GM12878 (cell line): ENCODE measurements at regions not wholly inside any gene's neighbourhood (a gene's known extent, or its start where the extent isn't known, plus 50 kb on each side); places are given as distances from the start of the nearest gene placed in this dataset.

ENCODE experiments used
- ATAC-seq: fragments of 200-7000 bp; cut with Tn5 transposase; 3 replicates; pipeline ENCODE4 v1.9.1; 2020; ENCODE audit warnings: mild to moderate bottlenecking, moderate library complexity
- BruUV-seq: library from RNA; stranded (reverse); fragments of 400-500 nt; replicated peaks from 2 replicates; lab custom pipeline; 2021; lab: Mats Ljungman, UMichigan
- CTCF ChIA-PET: fragments of 300-600 bp; sonication (Branson Sonifier 250); formaldehyde crosslinking; extraction: SDS; loops from one replicate; lab custom pipeline; 2021; ENCODE audit warnings: inconsistent platforms; lab: Yijun Ruan, JAX
- POLR2A ChIA-PET: fragments of 350-600 bp; formaldehyde crosslinking; extraction: SDS; loops from one replicate; lab custom pipeline; 2021; ENCODE audit warnings: inconsistent platforms; lab: Charles Lee
- RAD21 ChIA-PET: fragments of 300-600 bp; sonication (Branson Sonifier 250); formaldehyde crosslinking; loops from one replicate; lab custom pipeline; 2023; ENCODE audit warnings: antibody characterized with exemption; ENCODE audit not compliant: unreplicated experiment; lab: Charles Lee
- SMC1A ChIA-PET: fragments of 300-600 bp; sonication (Branson Sonifier 250); formaldehyde crosslinking; loops from one replicate; lab custom pipeline; 2023; ENCODE audit not compliant: unreplicated experiment, uncharacterized antibody; lab: Charles Lee
- DNase-seq: peaks from one replicate; pipeline ENCODE4 v3.0.0-alpha.2; 2011; ENCODE audit warnings: low read depth, low spot score
- FAIRE-seq: peaks from 3 replicates; lab custom pipeline; 2011; peaks lifted over from hg19 to GRCh38; lab: Jason Lieb, UNC
- H2AFZ ChIP-seq: 2 replicates; pipeline ENCODE4 v1.6.0; 2011; ENCODE audit warnings: low read depth, low read length, control low read depth; ENCODE audit not compliant: control insufficient read depth
- H3K27ac ChIP-seq: 2 replicates; pipeline ENCODE4 v1.5.1; 2011; ENCODE audit warnings: control low read depth; ENCODE audit not compliant: control insufficient read depth, insufficient read depth
- H3K27me3 ChIP-seq, 2 experiments: replicated peaks in 1 of 2; 2 replicates each; pipeline versions ENCODE4 v1.6.0 to v1.6.1; 2011; ENCODE audit warnings: low read length in 1 of 2; ENCODE audit not compliant: control insufficient read depth in 2 of 2, insufficient read depth in 2 of 2
- H3K36me3 ChIP-seq, 2 experiments: 2 replicates each; pipeline ENCODE4 v1.5.1; 2011; ENCODE audit warnings: low read length in 1 of 2; ENCODE audit not compliant: control insufficient read depth in 2 of 2, insufficient read depth in 2 of 2
- H3K4me1 ChIP-seq: 2 replicates; pipeline ENCODE4 v1.6.1; 2011; ENCODE audit warnings: mild to moderate bottlenecking, low read length, moderate library complexity, mixed read lengths; ENCODE audit not compliant: control insufficient read depth, insufficient read depth
- H3K4me2 ChIP-seq: 2 replicates; pipeline ENCODE4 v1.6.0; 2011; ENCODE audit warnings: control low read depth; ENCODE audit not compliant: control insufficient read depth, insufficient read depth
- H3K4me3 ChIP-seq: fragments of 200-600 bp; sonication (generic); 2 replicates; pipeline ENCODE4 v1.5.1; 2016
- H3K79me2 ChIP-seq: 2 replicates; pipeline ENCODE4 v1.6.0; 2011; ENCODE audit warnings: low read length; ENCODE audit not compliant: control insufficient read depth, insufficient read depth
- H3K9ac ChIP-seq: 2 replicates; pipeline ENCODE4 v1.8.0; 2011; ENCODE audit warnings: low read length, control low read depth, mixed read lengths; ENCODE audit not compliant: control insufficient read depth, insufficient read depth
- H3K9me3 ChIP-seq: replicated peaks from 3 replicates; pipeline ENCODE4 v1.5.1; 2011; ENCODE audit warnings: mild to moderate bottlenecking, low read length; ENCODE audit not compliant: control insufficient read depth, insufficient read depth
- H4K20me1 ChIP-seq: 2 replicates; pipeline ENCODE4 v1.6.0; 2011; ENCODE audit not compliant: control insufficient read depth, insufficient read depth
- BHLHE40 ChIP-seq, 2 experiments: fragments of 450-650 bp in 1 of 2; IDR thresholded peaks; 2 replicates each; pipeline ENCODE4 v1.6.1; 2011 to 2017; ENCODE audit warnings: low read depth in 2 of 2, borderline replicate concordance in 1 of 2, improper control_type of control experiment in 1 of 2, low read length in 1 of 2, mild to moderate bottlenecking in 1 of 2
- GABPA ChIP-seq: IDR thresholded peaks from 2 replicates; pipeline ENCODE4 v1.6.1; 2014; ENCODE audit warnings: antibody characterized with exemption, low read depth, mild to moderate bottlenecking, inconsistent platforms
- NR2C1 ChIP-seq: fragments of 450-650 bp; IDR thresholded peaks from 2 replicates; pipeline ENCODE4 v1.6.1; 2017; ENCODE audit warnings: antibody characterized with exemption, mild to moderate bottlenecking, moderate library complexity
- SRF ChIP-seq, 2 experiments: IDR thresholded peaks; 2 replicates each; pipeline ENCODE4 v1.6.1; 2011; ENCODE audit warnings: low read depth in 2 of 2, low read length in 2 of 2, mild to moderate bottlenecking in 1 of 2, moderate library complexity in 1 of 2
- STAT1 ChIP-seq: fragments of 450-650 bp; conservative IDR thresholded peaks from 2 replicates; pipeline ENCODE4 v1.6.1; 2014; ENCODE audit warnings: antibody characterized with exemption, mild to moderate bottlenecking
- WGBS: methylation state at CpG from one replicate; pipeline ENCODE4 v1.1.6; 2016; ENCODE audit warnings: low lambda C conversion rate; ENCODE audit not compliant: insufficient replicate concordance, insufficient coverage; ENCODE audit errors: missing lambda C conversion rate; 5-methylcytosine and 5-hydroxymethylcytosine counted together
- in situ Hi-C: fragments of 300-500 bp; cut with MboI; formaldehyde crosslinking; loops from 9 replicates; pipeline ENCODE4 v1.14.3; 2018; ENCODE audit warnings: mixed read lengths
- intact Hi-C: fragments of 100-400 bp; cut with micrococcal nuclease; formaldehyde crosslinking; loops from one replicate; pipeline ENCODE4 v1.14.2; 2022; ENCODE audit not compliant: unreplicated experiment
- TF ChIP-seq, protein P1 (sequence below): fragments of 450-650 bp; formaldehyde crosslinking; IDR thresholded peaks from 2 replicates; pipeline ENCODE4 v1.5.0; 2022; ENCODE audit warnings: mild to moderate bottlenecking, missing genetic modification characterization
- TF ChIP-seq, protein P2 (sequence below): fragments of 450-650 bp; IDR thresholded peaks from 2 replicates; pipeline ENCODE4 v1.6.1; 2017; ENCODE audit warnings: mild to moderate bottlenecking, moderate library complexity
- TF ChIP-seq, protein P3 (sequence below): IDR thresholded peaks from 2 replicates; pipeline ENCODE4 v1.6.1; 2012; ENCODE audit warnings: improper control_type of control experiment, low read depth, low read length; ENCODE audit not compliant: insufficient replicate concordance
- TF ChIP-seq, protein P4 (sequence below): fragments of 450-650 bp; IDR thresholded peaks from 2 replicates; pipeline ENCODE4 v1.6.1; 2014; ENCODE audit warnings: mild to moderate bottlenecking

DNA sequence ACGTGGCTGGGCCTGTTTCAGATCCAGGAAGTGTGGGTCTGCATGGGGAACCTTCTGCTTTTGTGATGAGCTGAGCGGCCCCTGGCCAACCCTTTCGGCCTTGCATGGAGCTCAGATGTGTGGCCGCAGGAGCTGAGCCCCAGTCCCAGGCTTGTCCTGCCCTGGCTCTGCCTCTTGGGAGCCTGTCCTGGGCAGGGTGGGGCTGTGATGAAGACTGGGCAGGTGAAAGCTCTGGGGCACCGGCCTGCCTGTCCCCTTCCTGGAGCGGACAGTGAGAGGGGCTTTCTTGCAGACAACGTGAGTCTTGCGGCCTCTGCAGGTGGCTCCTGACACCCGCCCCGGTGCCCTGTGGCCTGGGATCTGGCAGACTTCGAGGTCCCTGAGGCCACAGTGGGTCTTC, 1296.6 kb downstream of the BRD1 start:
- H3K4me3 ChIP-seq = no peak overlapping the region
- no peak overlapping the region for H2AFZ ChIP-seq
- CTCF ChIA-PET = no interaction called here
- no peaks in the 10 kb centered on the region for H3K27me3 ChIP-seq
- intact Hi-C loops = no loop called here
- 45% methylated on average over 11 of the region's 11 CpGs for WGBS
- H3K9ac ChIP-seq = no peak overlapping the region
- no peaks in the 10 kb centered on the region for H3K4me1 ChIP-seq
- POLR2A ChIA-PET = no interaction called here
- no peak for ATAC-seq
- DNase-seq = no peak
- BruUV-seq = no TSS peak
- FAIRE-seq = no peak
- H3K79me2 ChIP-seq = no peaks in the 10 kb centered on the region
- no peak overlapping the region for H3K4me2 ChIP-seq
- in situ Hi-C loops = no loop called here
- no peak overlapping the region for H3K27ac ChIP-seq
- H3K9me3 ChIP-seq = no peaks in the 10 kb centered on the region; the same call in 2 of the 3 replicates
- H3K36me3 ChIP-seq = no peaks in the 10 kb centered on the region
- SMC1A ChIA-PET = no interaction called here
- RAD21 ChIA-PET = no interaction called here
- no peaks in the 10 kb centered on the region for H4K20me1 ChIP-seq
- TF ChIP-seq, protein P1, sequence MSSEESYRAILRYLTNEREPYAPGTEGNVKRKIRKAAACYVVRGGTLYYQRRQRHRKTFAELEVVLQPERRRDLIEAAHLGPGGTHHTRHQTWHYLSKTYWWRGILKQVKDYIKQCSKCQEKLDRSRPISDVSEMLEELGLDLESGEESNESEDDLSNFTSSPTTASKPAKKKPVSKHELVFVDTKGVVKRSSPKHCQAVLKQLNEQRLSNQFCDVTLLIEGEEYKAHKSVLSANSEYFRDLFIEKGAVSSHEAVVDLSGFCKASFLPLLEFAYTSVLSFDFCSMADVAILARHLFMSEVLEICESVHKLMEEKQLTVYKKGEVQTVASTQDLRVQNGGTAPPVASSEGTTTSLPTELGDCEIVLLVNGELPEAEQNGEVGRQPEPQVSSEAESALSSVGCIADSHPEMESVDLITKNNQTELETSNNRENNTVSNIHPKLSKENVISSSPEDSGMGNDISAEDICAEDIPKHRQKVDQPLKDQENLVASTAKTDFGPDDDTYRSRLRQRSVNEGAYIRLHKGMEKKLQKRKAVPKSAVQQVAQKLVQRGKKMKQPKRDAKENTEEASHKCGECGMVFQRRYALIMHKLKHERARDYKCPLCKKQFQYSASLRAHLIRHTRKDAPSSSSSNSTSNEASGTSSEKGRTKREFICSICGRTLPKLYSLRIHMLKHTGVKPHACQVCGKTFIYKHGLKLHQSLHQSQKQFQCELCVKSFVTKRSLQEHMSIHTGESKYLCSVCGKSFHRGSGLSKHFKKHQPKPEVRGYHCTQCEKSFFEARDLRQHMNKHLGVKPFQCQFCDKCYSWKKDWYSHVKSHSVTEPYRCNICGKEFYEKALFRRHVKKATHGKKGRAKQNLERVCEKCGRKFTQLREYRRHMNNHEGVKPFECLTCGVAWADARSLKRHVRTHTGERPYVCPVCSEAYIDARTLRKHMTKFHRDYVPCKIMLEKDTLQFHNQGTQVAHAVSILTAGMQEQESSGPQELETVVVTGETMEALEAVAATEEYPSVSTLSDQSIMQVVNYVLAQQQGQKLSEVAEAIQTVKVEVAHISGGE = no peak
- TF ChIP-seq GABPA = no peak
- TF ChIP-seq SRF (IDR thresholded peaks at IDR 0.05; ENCODE audit: low read depth in 2 of 2, low read length in 2 of 2) = no peak
- TF ChIP-seq, protein P2, sequence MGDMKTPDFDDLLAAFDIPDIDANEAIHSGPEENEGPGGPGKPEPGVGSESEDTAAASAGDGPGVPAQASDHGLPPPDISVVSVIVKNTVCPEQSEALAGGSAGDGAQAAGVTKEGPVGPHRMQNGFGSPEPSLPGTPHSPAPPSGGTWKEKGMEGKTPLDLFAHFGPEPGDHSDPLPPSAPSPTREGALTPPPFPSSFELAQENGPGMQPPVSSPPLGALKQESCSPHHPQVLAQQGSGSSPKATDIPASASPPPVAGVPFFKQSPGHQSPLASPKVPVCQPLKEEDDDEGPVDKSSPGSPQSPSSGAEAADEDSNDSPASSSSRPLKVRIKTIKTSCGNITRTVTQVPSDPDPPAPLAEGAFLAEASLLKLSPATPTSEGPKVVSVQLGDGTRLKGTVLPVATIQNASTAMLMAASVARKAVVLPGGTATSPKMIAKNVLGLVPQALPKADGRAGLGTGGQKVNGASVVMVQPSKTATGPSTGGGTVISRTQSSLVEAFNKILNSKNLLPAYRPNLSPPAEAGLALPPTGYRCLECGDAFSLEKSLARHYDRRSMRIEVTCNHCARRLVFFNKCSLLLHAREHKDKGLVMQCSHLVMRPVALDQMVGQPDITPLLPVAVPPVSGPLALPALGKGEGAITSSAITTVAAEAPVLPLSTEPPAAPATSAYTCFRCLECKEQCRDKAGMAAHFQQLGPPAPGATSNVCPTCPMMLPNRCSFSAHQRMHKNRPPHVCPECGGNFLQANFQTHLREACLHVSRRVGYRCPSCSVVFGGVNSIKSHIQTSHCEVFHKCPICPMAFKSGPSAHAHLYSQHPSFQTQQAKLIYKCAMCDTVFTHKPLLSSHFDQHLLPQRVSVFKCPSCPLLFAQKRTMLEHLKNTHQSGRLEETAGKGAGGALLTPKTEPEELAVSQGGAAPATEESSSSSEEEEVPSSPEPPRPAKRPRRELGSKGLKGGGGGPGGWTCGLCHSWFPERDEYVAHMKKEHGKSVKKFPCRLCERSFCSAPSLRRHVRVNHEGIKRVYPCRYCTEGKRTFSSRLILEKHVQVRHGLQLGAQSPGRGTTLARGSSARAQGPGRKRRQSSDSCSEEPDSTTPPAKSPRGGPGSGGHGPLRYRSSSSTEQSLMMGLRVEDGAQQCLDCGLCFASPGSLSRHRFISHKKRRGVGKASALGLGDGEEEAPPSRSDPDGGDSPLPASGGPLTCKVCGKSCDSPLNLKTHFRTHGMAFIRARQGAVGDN = no peak
- TF ChIP-seq, protein P3, sequence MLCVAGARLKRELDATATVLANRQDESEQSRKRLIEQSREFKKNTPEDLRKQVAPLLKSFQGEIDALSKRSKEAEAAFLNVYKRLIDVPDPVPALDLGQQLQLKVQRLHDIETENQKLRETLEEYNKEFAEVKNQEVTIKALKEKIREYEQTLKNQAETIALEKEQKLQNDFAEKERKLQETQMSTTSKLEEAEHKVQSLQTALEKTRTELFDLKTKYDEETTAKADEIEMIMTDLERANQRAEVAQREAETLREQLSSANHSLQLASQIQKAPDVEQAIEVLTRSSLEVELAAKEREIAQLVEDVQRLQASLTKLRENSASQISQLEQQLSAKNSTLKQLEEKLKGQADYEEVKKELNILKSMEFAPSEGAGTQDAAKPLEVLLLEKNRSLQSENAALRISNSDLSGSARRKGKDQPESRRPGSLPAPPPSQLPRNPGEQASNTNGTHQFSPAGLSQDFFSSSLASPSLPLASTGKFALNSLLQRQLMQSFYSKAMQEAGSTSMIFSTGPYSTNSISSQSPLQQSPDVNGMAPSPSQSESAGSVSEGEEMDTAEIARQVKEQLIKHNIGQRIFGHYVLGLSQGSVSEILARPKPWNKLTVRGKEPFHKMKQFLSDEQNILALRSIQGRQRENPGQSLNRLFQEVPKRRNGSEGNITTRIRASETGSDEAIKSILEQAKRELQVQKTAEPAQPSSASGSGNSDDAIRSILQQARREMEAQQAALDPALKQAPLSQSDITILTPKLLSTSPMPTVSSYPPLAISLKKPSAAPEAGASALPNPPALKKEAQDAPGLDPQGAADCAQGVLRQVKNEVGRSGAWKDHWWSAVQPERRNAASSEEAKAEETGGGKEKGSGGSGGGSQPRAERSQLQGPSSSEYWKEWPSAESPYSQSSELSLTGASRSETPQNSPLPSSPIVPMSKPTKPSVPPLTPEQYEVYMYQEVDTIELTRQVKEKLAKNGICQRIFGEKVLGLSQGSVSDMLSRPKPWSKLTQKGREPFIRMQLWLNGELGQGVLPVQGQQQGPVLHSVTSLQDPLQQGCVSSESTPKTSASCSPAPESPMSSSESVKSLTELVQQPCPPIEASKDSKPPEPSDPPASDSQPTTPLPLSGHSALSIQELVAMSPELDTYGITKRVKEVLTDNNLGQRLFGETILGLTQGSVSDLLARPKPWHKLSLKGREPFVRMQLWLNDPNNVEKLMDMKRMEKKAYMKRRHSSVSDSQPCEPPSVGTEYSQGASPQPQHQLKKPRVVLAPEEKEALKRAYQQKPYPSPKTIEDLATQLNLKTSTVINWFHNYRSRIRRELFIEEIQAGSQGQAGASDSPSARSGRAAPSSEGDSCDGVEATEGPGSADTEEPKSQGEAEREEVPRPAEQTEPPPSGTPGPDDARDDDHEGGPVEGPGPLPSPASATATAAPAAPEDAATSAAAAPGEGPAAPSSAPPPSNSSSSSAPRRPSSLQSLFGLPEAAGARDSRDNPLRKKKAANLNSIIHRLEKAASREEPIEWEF = no peak
- TF ChIP-seq, protein P4, sequence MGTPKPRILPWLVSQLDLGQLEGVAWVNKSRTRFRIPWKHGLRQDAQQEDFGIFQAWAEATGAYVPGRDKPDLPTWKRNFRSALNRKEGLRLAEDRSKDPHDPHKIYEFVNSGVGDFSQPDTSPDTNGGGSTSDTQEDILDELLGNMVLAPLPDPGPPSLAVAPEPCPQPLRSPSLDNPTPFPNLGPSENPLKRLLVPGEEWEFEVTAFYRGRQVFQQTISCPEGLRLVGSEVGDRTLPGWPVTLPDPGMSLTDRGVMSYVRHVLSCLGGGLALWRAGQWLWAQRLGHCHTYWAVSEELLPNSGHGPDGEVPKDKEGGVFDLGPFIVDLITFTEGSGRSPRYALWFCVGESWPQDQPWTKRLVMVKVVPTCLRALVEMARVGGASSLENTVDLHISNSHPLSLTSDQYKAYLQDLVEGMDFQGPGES = no peak
- no peak for TF ChIP-seq BHLHE40 (IDR thresholded peaks at IDR 0.05; ENCODE audit: borderline replicate concordance in 1 of 2, low read depth in 2 of 2, low read length in 1 of 2)
- TF ChIP-seq NR2C1 = no peak
- no peak for TF ChIP-seq STAT1
